Bronchial epithelial cell (primary cell): ENCODE measurements at regions not wholly inside any gene's neighbourhood (a gene's known extent, or its start where the extent isn't known, plus 50 kb on each side); places are given as distances from the start of the nearest gene placed in this dataset.

Experiments
- DNase-seq: peaks from one replicate; pipeline ENCODE4 v3.0.0-alpha.2; 2010; ENCODE audit warnings: low read depth
- FAIRE-seq: peaks from 2 replicates; lab custom pipeline; 2011; peaks lifted over from hg19 to GRCh38; lab: Jason Lieb, UNC
- H3K27me3 ChIP-seq: 2 replicates; pipeline ENCODE4 v1.5.1; 2011; ENCODE audit warnings: low read length; ENCODE audit not compliant: control insufficient read depth, insufficient read depth
- H3K36me3 ChIP-seq: 2 replicates; pipeline ENCODE4 v1.5.1; 2011; ENCODE audit warnings: low read length; ENCODE audit not compliant: control insufficient read depth, insufficient read depth
- H3K4me3 ChIP-seq: 2 replicates; pipeline ENCODE4 v1.5.1; 2011; ENCODE audit warnings: mild to moderate bottlenecking, low read depth, low read length, control low read depth
- CTCF ChIP-seq: IDR thresholded peaks from 2 replicates; pipeline ENCODE4 v1.5.1; 2011; ENCODE audit warnings: mild to moderate bottlenecking, moderate library complexity, low read length, control low read depth, inconsistent platforms; ENCODE audit not compliant: insufficient read depth, severe bottlenecking

- no peak for TF ChIP-seq CTCF
- no peak overlapping the region for H3K4me3 ChIP-seq
- no peak for DNase-seq
- H3K27me3 ChIP-seq = no peaks in the 10 kb centered on the region
- no peak for FAIRE-seq
- no peaks in the 10 kb centered on the region for H3K36me3 ChIP-seq
These were observed 201.5 kb downstream of the DACT1 start for GRCh38 chr14:58839233-58839632.

- TF ChIP-seq CTCF = no peak
- FAIRE-seq (no peak), DNase-seq (no peak)
- Histone ChIP-seq H3K36me3 (no peaks in the 10 kb centered on the region), H3K27me3 (no peaks in the 10 kb centered on the region), H3K4me3 (no peak overlapping the region)
These were observed 206.8 kb downstream of the DACT1 start for GRCh38 chr14:58844544-58844943.

- no peak for FAIRE-seq
- Histone ChIP-seq H3K27me3 (no peaks in the 10 kb centered on the region), H3K4me3 (no peak overlapping the region), H3K36me3 (no peaks in the 10 kb centered on the region)
- TF ChIP-seq CTCF = no peak
- DNase-seq = no peak
These were observed 209.1 kb downstream of the DACT1 start for GRCh38 chr14:58846682-58847465.

GRCh38 chr14:58848365-58848764 lies 210.6 kb downstream of the DACT1 start:
- no peaks in the 10 kb centered on the region for H3K36me3 ChIP-seq
- no peaks in the 10 kb centered on the region for H3K27me3 ChIP-seq
- H3K4me3 ChIP-seq = no peak overlapping the region
- TF ChIP-seq CTCF = no peak
- DNase-seq (no peak), FAIRE-seq (no peak)

GRCh38 chr14:58849601-58850000 lies 211.8 kb downstream of the DACT1 start:
- Histone ChIP-seq H3K27me3 (no peaks in the 10 kb centered on the region), H3K36me3 (no peaks in the 10 kb centered on the region), H3K4me3 (no peak overlapping the region)
- no peak for TF ChIP-seq CTCF
- DNase-seq = no peak
- FAIRE-seq = no peak

- H3K4me3 ChIP-seq = no peak overlapping the region
- H3K36me3 ChIP-seq = no peaks in the 10 kb centered on the region
- DNase-seq (no peak), FAIRE-seq (no peak)
- no peak for TF ChIP-seq CTCF
- H3K27me3 ChIP-seq = no peaks in the 10 kb centered on the region
These were observed 212.2 kb downstream of the DACT1 start for GRCh38 chr14:58850011-58850410.
